ENCODE measurements at regions not wholly inside any gene's neighbourhood (a gene's known extent, or its start where the extent isn't known, plus 50 kb on each side); places are given as distances from the start of the nearest gene placed in this dataset.

- no peak overlapping the region for H3K4me3 ChIP-seq
- BruUV-seq (replicated peaks), result no TSS peak
- ChIA-PET POLR2A (interaction anchor here (0.6 kb wide), 1 partner anchor 53 kb away, joined by 3 read pairs; no protein-coding TSS in a partner anchor), CTCF (ENCODE audit: low intra/inter-chr PET ratio) (no interaction called here)
- no peaks in the 10 kb centered on the region for H3K9me1 ChIP-seq (ENCODE audit: control insufficient read depth, insufficient read depth, low read length)
- no peak overlapping the region for H3K27ac ChIP-seq (ENCODE audit: extremely low read depth, low read depth, low read length)
- H3K9ac ChIP-seq (ENCODE audit: insufficient read depth in 1 of 2, low read depth in 2 of 2, low read length in 2 of 2), result no peak overlapping the region
- no peaks in the 10 kb centered on the region for H3K4me1 ChIP-seq (replicated peaks in 1 of 2; ENCODE audit: control insufficient read depth in 2 of 2, insufficient read depth in 2 of 2, low read length in 2 of 2)
- H4K20me1 ChIP-seq (replicated peaks; ENCODE audit: control insufficient read depth, insufficient read depth, low read length), result no peaks in the 10 kb centered on the region
- no peak for DNase-seq (ENCODE audit: extremely low read depth in 1 of 4, low spot score in 3 of 4)
- intact Hi-C loops (cut with micrococcal nuclease) (no loop called here), in situ Hi-C loops (cut with MboI) (no loop called here)
- 0% methylated on average over 3 of the region's 3 CpGs for WGBS (ENCODE audit: insufficient coverage, low coverage, missing lambda C conversion rate)
- H3K4me2 ChIP-seq (ENCODE audit: insufficient read depth, low read length), result no peak overlapping the region
- no peaks in the 10 kb centered on the region for H3K9me3 ChIP-seq (replicated peaks; ENCODE audit: control insufficient read depth, insufficient read depth, low read depth, low read length)
- no peaks in the 10 kb centered on the region for H3K36me3 ChIP-seq (ENCODE audit: control insufficient read depth, insufficient read depth, low read length)
- no peak overlapping the region for H2AFZ ChIP-seq (ENCODE audit: low read depth, low read length)
- FAIRE-seq, result no peak
- no peak for ATAC-seq
- no peaks in the 10 kb centered on the region for H3K79me2 ChIP-seq (ENCODE audit: control insufficient read depth, insufficient read depth, low read length)
- 0 out of 5 replicates have a peak, but pooled peaks cover 0 to 2% of the 10 kb centered on the region in 2 experiments for H3K27me3 ChIP-seq (ENCODE audit: control insufficient read depth in 2 of 2, insufficient read depth in 2 of 2, low read length in 2 of 2)
- TF ChIP-seq RHOXF2B (CRISPR knock-in tag; conservative IDR thresholded peaks at IDR 0.05), result no peak
- TF ChIP-seq KLF1 (tag; IDR thresholded peaks at IDR 0.05), result no peak
- TF ChIP-seq U2AF2 (optimal IDR thresholded peaks at IDR 0.05; ENCODE audit: low read depth, low read length), result no peak
- TF ChIP-seq ZBTB12 (CRISPR knock-in tag; IDR thresholded peaks at IDR 0.05), result no peak
- no peak for TF ChIP-seq CCNT2 (IDR thresholded peaks at IDR 0.05; ENCODE audit: borderline replicate concordance, extremely low read depth, insufficient read length, low read depth, low read length)
- no peak for TF ChIP-seq ZNF280A (IDR thresholded peaks at IDR 0.05; ENCODE audit: low read depth, partially characterized antibody)
- no peak for TF ChIP-seq SETDB1 (IDR thresholded peaks at IDR 0.05; ENCODE audit: low read length)
- no peak for TF ChIP-seq GTF3C2 (IDR thresholded peaks at IDR 0.05; ENCODE audit: borderline replicate concordance, extremely low read depth, insufficient read length)
- no peak for TF ChIP-seq SP1 (CRISPR knock-in tag; IDR thresholded peaks at IDR 0.05)
- no peak for TF ChIP-seq ZNF124 (CRISPR knock-in tag; IDR thresholded peaks at IDR 0.05)
- no peak for TF ChIP-seq CHAMP1 (IDR thresholded peaks at IDR 0.05)
- TF ChIP-seq ZNF274 (IDR thresholded peaks at IDR 0.05; ENCODE audit: borderline replicate concordance, low read depth, low read length), result no peak
Observed at GRCh38 chr5:122653087-122654017, 121.5 kb upstream of the SNX2 start.
